PFSK-1 (cell line): ENCODE measurements at regions not wholly inside any gene's neighbourhood (a gene's known extent, or its start where the extent isn't known, plus 50 kb on each side); places are given as distances from the start of the nearest gene placed in this dataset.

Experiments used
- FOXP2 ChIP-seq: optimal IDR thresholded peaks from 2 replicates; pipeline ENCODE3; 2011; ENCODE audit warnings: borderline replicate concordance, control low read depth, inconsistent platforms; ENCODE audit not compliant: insufficient read depth; ENCODE audit errors: extremely low read length, extremely low read depth
- POLR2AphosphoS5 ChIP-seq: IDR thresholded peaks from 2 replicates; pipeline ENCODE4 v1.6.1; 2012; ENCODE audit warnings: low read depth, mild to moderate bottlenecking, control low read depth, low read length, moderate library complexity
- REST ChIP-seq, 2 experiments: IDR thresholded peaks; 2 replicates each; pipeline versions ENCODE4 v1.6.1 to v1.8.0; 2011 to 2012; ENCODE audit warnings: low read depth in 2 of 2, low read length in 2 of 2, control low read depth in 1 of 2, inconsistent platforms in 1 of 2, mild to moderate bottlenecking in 1 of 2, moderate library complexity in 1 of 2; ENCODE audit not compliant: insufficient read depth in 1 of 2
- SIN3A ChIP-seq: IDR thresholded peaks from 2 replicates; pipeline ENCODE4 v1.6.1; 2012; ENCODE audit warnings: mild to moderate bottlenecking, low read length, moderate library complexity, borderline replicate concordance; ENCODE audit not compliant: insufficient read depth
- TAF1 ChIP-seq: IDR thresholded peaks from 2 replicates; pipeline ENCODE4 v1.6.1; 2012; ENCODE audit warnings: low read length, control low read depth, borderline replicate concordance; ENCODE audit not compliant: insufficient read depth

GRCh38 chr3:18864933-18865731, 283.2 kb upstream of the KCNH8 start:
- TF ChIP-seq FOXP2 (no peak), POLR2AphosphoS5 (no peak)

GRCh38 chr3:18862077-18862476, 286.2 kb upstream of the KCNH8 start:
- TF ChIP-seq SIN3A = no peak
- TF ChIP-seq REST (IDR thresholded peaks at IDR 0.05; ENCODE audit: insufficient read depth in 1 of 2, low read depth in 2 of 2, low read length in 2 of 2) = no peak
- no peak for TF ChIP-seq POLR2AphosphoS5
- TF ChIP-seq TAF1 = no peak
- no peak for TF ChIP-seq FOXP2

GRCh38 chr3:18861137-18861536, 287.2 kb upstream of the KCNH8 start:
- TF ChIP-seq POLR2AphosphoS5 = no peak

- TF ChIP-seq POLR2AphosphoS5 (no peak), SIN3A (no peak), FOXP2 (no peak), TAF1 (no peak), REST (IDR thresholded peaks at IDR 0.05; ENCODE audit: insufficient read depth in 1 of 2, low read depth in 2 of 2, low read length in 2 of 2) (no peak)
These were observed 295.0 kb upstream of the KCNH8 start for GRCh38 chr3:18853269-18853668.

GRCh38 chr3:18847583-18848197, 300.6 kb upstream of the KCNH8 start:
- TF ChIP-seq REST (IDR thresholded peaks at IDR 0.05; ENCODE audit: insufficient read depth in 1 of 2, low read depth in 2 of 2, low read length in 2 of 2) (no peak), SIN3A (no peak), TAF1 (no peak), FOXP2 (no peak), POLR2AphosphoS5 (no peak)

- TF ChIP-seq SIN3A (no peak), FOXP2 (no peak), TAF1 (no peak), POLR2AphosphoS5 (no peak), REST (IDR thresholded peaks at IDR 0.05; ENCODE audit: insufficient read depth in 1 of 2, low read depth in 2 of 2, low read length in 2 of 2) (no peak)
These were observed 304.3 kb upstream of the KCNH8 start for GRCh38 chr3:18843983-18844382.
